ENCODE measurements at regions not wholly inside any gene's neighbourhood (a gene's known extent, or its start where the extent isn't known, plus 50 kb on each side); places are given as distances from the start of the nearest gene placed in this dataset.

GRCh38 chrX:100512471-100512870, 72.3 kb upstream of the TNMD start:
- Mint-ChIP-seq H3K36me3 (no peaks in the 10 kb centered on the region), H3K27ac (no peak overlapping the region), H3K4me1 (ENCODE audit: low read depth) (no peaks in the 10 kb centered on the region), H3K9me3 (no peaks in the 10 kb centered on the region), H3K4me3 (no peak overlapping the region), H3K27me3 (no peaks in the 10 kb centered on the region)
- ChIA-PET CTCF (interaction anchor here (0.6 to 1.9 kb wide), 8 partner anchors 9 to 256 kb away, joined by 3 to 14 read pairs (median 4); partner anchors contain the start of gene TSPAN6), POLR2A (no interaction called here)
- no peak for DNase-seq
- intact Hi-C loops (cut with micrococcal nuclease): loop anchor here (2.0 kb wide), 1 partner anchor 124 kb away; the partner anchor contains the start of gene TSPAN6

DNA sequence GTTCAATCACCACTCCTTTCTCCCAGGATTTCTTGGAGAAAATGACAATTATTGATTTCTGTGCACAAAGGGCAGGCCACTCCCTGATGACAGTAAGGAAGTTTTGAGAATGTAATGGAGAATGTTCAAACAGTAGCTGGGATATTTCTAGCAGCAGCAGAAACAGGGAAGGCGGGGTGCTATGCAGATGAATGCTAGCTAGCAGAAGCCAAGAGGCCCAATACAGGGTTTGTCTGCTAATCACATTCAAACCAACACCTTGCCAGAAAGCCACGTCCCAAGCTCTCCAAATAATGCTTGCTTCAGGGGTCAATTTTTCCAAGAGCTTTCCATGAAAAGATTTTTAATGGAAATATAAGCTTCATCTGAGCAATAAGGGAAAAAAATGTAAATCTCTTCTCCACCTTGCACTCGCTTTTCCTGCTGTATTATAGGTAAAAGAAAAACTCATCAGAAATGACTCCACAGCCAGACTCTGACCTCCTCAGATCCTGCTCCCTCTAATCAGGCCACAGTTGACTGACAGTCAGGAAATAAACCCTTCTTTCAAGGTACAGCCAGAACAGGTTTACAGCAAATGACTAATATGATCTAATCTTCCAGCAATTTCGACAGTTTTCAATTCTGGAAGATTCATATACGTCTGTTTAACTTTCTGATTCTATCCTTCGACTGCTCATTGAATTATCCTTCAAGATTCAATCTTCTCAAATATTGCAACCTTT, 84.7 kb upstream of the PCDH19 start:
- Mint-ChIP-seq H3K36me3 (no peaks in the 10 kb centered on the region), H3K4me1 (ENCODE audit: low read depth) (no peaks in the 10 kb centered on the region), H3K9me3 (no peaks in the 10 kb centered on the region), H3K27me3 (peaks cover 2% of the 10 kb centered on the region), H3K4me3 (no peak overlapping the region), H3K27ac (no peak overlapping the region)
- ChIA-PET CTCF (no interaction called here), POLR2A (no interaction called here)
- DNase-seq: no peak
- intact Hi-C loops (cut with micrococcal nuclease): no loop called here

DNA sequence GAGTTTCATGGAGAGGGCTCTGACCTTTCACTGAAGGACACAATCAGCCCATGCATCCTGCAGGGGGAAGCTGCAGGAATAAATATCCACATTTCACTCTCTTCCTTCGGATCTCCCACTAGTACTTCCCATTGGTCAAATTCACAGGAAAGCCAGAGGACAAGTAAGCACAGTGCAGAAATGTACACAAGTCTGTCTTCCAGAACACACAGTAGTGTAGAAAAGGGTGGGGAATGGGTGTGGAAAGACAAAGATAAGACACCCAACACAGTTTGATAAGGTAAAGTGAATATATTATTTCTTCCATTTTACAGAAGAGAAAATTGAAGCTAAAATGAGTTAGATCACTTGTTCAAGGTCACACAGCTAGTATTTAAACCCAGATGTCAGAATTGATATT, 81.1 kb upstream of the PCDH19 start:
- Mint-ChIP-seq H3K4me1 (ENCODE audit: low read depth) (no peaks in the 10 kb centered on the region), H3K27me3 (peaks cover 2% of the 10 kb centered on the region), H3K36me3 (no peaks in the 10 kb centered on the region), H3K27ac (no peak overlapping the region), H3K4me3 (no peak overlapping the region), H3K9me3 (no peaks in the 10 kb centered on the region)
- CTCF ChIA-PET: no interaction called here
- intact Hi-C loops (cut with micrococcal nuclease): no loop called here
- no peak for DNase-seq
- POLR2A ChIA-PET: no interaction called here

DNA sequence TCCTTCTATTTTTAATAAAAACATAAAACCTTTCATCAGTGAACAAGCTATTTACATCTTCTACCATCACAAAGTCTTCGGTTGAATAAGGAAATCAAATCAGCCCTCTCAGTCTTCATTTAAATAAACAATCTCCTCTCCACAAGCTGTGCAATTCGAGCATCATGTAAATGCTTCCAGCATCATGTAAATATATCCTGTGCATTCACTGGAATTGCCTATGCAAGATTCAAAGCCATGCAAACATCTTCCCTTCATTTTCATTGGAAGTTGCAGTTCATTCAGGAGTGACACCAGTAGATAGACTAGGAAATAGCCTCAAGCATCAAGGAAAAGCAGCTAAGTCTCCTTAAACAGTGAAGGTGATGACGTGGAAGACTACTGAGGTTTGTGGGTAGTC, 77.7 kb upstream of the PCDH19 start:
- DNase-seq: no peak
- intact Hi-C loops (cut with micrococcal nuclease): no loop called here
- Mint-ChIP-seq H3K27ac (no peak overlapping the region), H3K4me3 (no peak overlapping the region), H3K9me3 (no peaks in the 10 kb centered on the region), H3K4me1 (ENCODE audit: low read depth) (no peaks in the 10 kb centered on the region), H3K27me3 (peaks cover 2% of the 10 kb centered on the region), H3K36me3 (no peaks in the 10 kb centered on the region)
- ChIA-PET CTCF (interaction anchor here (1.0 kb wide), 1 partner anchor 24 kb away, joined by 3 read pairs; no protein-coding TSS in a partner anchor), POLR2A (no interaction called here)

GRCh38 chrX:100484971-100485370, 74.9 kb upstream of the PCDH19 start:
- intact Hi-C loops (cut with micrococcal nuclease): no loop called here
- ChIA-PET POLR2A (no interaction called here), CTCF (no interaction called here)
- H3K4me3 Mint-ChIP-seq: no peak overlapping the region
- H3K9me3 Mint-ChIP-seq: no peaks in the 10 kb centered on the region
- no peaks in the 10 kb centered on the region for H3K27me3 Mint-ChIP-seq
- no peak for DNase-seq
- H3K27ac Mint-ChIP-seq: no peak overlapping the region
- H3K36me3 Mint-ChIP-seq: no peaks in the 10 kb centered on the region
- no peaks in the 10 kb centered on the region for H3K4me1 Mint-ChIP-seq (ENCODE audit: low read depth)

DNA sequence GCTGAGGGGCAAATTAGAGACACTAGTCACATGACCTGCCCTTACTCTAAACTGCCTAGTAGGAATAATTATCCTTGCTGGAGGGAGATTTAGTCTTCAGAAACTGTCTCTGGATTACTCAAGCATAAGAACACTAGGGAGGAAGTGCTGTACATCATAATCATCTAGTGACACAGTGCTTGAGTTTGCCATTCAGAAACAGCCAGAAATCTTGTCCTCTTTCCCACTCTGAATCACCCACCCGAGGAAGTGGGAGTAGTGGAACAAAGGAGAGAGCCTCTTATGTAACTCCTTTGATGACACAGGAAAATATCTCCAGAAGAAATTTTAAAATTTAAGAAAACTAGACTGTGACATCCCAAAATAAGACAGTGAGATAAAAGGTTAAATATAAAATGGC, 69.3 kb upstream of the PCDH19 start:
- H3K4me3 Mint-ChIP-seq: no peak overlapping the region
- CTCF ChIA-PET: no interaction called here

DNA sequence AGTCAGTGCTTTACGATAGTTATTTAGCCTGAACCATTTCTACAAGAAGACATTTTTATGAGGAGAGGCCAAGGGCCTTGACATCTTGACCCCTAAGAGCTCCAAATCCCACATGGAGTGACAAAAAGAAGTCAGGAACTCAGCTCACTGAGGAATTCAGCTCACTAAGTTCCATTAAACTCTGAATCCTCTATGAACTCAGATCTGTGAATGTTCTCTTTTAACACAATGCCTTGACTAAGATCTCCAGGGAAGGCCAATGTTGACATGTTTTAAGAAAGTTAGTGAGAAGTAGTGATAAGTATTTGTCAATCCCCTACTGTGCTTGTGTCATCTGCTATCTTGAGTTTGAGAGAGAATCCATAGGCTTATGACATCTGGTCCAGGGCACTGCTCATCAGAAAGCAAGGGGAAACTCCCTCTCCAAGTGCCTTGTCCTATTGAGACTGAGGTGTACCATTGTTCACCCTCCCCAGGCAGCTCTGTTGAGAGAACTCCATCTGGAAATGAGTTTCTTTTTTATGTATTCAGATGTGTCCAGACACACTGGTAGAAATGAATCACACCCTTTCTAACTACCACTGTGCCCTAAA, 68.7 kb upstream of the PCDH19 start:
- no peaks in the 10 kb centered on the region for H3K27me3 Mint-ChIP-seq
- CTCF ChIA-PET: no interaction called here
- POLR2A ChIA-PET: no interaction called here

More for the DNA sequence above, 69.3 kb upstream of the PCDH19 start:
- no peaks in the 10 kb centered on the region for H3K9me3 Mint-ChIP-seq
- no peaks in the 10 kb centered on the region for H3K4me1 Mint-ChIP-seq (ENCODE audit: low read depth)
- no peaks in the 10 kb centered on the region for H3K36me3 Mint-ChIP-seq
- intact Hi-C loops (cut with micrococcal nuclease): no loop called here
- POLR2A ChIA-PET: no interaction called here
- H3K27me3 Mint-ChIP-seq: no peaks in the 10 kb centered on the region
- no peak overlapping the region for H3K27ac Mint-ChIP-seq
- DNase-seq: no peak

GRCh38 chrX:100477958-100478357, 67.9 kb upstream of the PCDH19 start:
- H3K36me3 Mint-ChIP-seq: no peaks in the 10 kb centered on the region
- H3K27ac Mint-ChIP-seq: no peak overlapping the region
- no peaks in the 10 kb centered on the region for H3K27me3 Mint-ChIP-seq
- no peak overlapping the region for H3K4me3 Mint-ChIP-seq
- CTCF ChIA-PET: no interaction called here
- POLR2A ChIA-PET: no interaction called here
- H3K9me3 Mint-ChIP-seq: no peaks in the 10 kb centered on the region
- no peaks in the 10 kb centered on the region for H3K4me1 Mint-ChIP-seq (ENCODE audit: low read depth)
- intact Hi-C loops (cut with micrococcal nuclease): no loop called here
- DNase-seq: no peak

More for the DNA sequence above, 68.7 kb upstream of the PCDH19 start:
- intact Hi-C loops (cut with micrococcal nuclease): no loop called here
- Mint-ChIP-seq H3K27ac (no peak overlapping the region), H3K4me3 (no peak overlapping the region), H3K4me1 (ENCODE audit: low read depth) (no peaks in the 10 kb centered on the region), H3K9me3 (no peaks in the 10 kb centered on the region), H3K36me3 (no peaks in the 10 kb centered on the region)
- DNase-seq: no peak

GRCh38 chrX:100477467-100477866, 67.4 kb upstream of the PCDH19 start:
- no peaks in the 10 kb centered on the region for H3K36me3 Mint-ChIP-seq
- no peaks in the 10 kb centered on the region for H3K27me3 Mint-ChIP-seq
- CTCF ChIA-PET: no interaction called here
- POLR2A ChIA-PET: no interaction called here
- H3K4me1 Mint-ChIP-seq (ENCODE audit: low read depth): no peaks in the 10 kb centered on the region
- no peak for DNase-seq
- no peak overlapping the region for H3K4me3 Mint-ChIP-seq
- H3K9me3 Mint-ChIP-seq: no peaks in the 10 kb centered on the region
- no peak overlapping the region for H3K27ac Mint-ChIP-seq
- intact Hi-C loops (cut with micrococcal nuclease): no loop called here
